C4-2B (cell line): ENCODE measurements at regions not wholly inside any gene's neighbourhood (a gene's known extent, or its start where the extent isn't known, plus 50 kb on each side); places are given as distances from the start of the nearest gene placed in this dataset.

Source experiments
- CTCF ChIP-seq: fragments of 450-650 bp; conservative IDR thresholded peaks from 2 replicates; pipeline ENCODE4 v1.5.1; 2017; ENCODE audit warnings: mild to moderate bottlenecking
- ZFX ChIP-seq: fragments of 450-650 bp; IDR thresholded peaks from 2 replicates; pipeline ENCODE4 v1.6.1; 2017

- TF ChIP-seq ZFX (no peak), CTCF (no peak)
These were observed 669.4 kb upstream of the CITED2 start for GRCh38 chr6:140043762-140044378.
